Tibial artery (tissue), 4 donors: ENCODE measurements at regions not wholly inside any gene's neighbourhood (a gene's known extent, or its start where the extent isn't known, plus 50 kb on each side); places are given as distances from the start of the nearest gene placed in this dataset.
"Not testable (repeated sequence)": the region's sequence is repeated elsewhere in the genome, so short reads cannot be mapped to it uniquely, and the experiment has no call there.

Experiments used
- DNase-seq, 2 donors: peaks; one replicate each; pipeline ENCODE4 v3.0.0-alpha.2; 2019
- H3K27ac ChIP-seq, 2 donors: fragments of 200-600 bp; sonication (generic) in 1 of 2; 1 replicate in 1 of 2; 2 replicates in 1 of 2; pipeline ENCODE4 v1.5.1; 2018 to 2019; ENCODE audit warnings: mild to moderate bottlenecking in 1 of 2
- H3K27me3 ChIP-seq, 2 donors: fragments of 200-600 bp; sonication (generic) in 1 of 2; one replicate each; pipeline versions ENCODE4 v1.5.1 to v1.6.0; 2016 to 2019
- H3K36me3 ChIP-seq, 3 donors: fragments of 200-600 bp; sonication (generic) in 2 of 3; one replicate each; pipeline ENCODE4 v1.5.1; 2016 to 2019; ENCODE audit warnings: mild to moderate bottlenecking in 2 of 3
- H3K4me1 ChIP-seq, 4 donors: fragments of 200-600 bp; sonication (generic) in 2 of 4; 1 replicate in 3 of 4; 2 replicates in 1 of 4; pipeline ENCODE4 v1.5.1; 2016 to 2019
- H3K4me3 ChIP-seq, 2 donors: fragments of 200-600 bp; sonication (generic) in 1 of 2; 1 replicate in 1 of 2; 2 replicates in 1 of 2; pipeline ENCODE4 v1.5.1; 2018 to 2019; ENCODE audit warnings: mild to moderate bottlenecking in 2 of 2
- H3K9me3 ChIP-seq, 3 donors: fragments of 200-600 bp; sonication (generic) in 1 of 3; one replicate each; pipeline ENCODE4 v1.5.1; 2016 to 2019
- intact Hi-C: fragments of 100-400 bp; cut with DNase I; formaldehyde crosslinking; loops from one replicate; pipeline ENCODE4 v1.15.0; 2023; ENCODE audit warnings: low total_unique reads
- TF ChIP-seq, protein P1 (sequence below), 2 experiments: fragments of 200-600 bp in 1 of 2; fragments of 450-650 bp in 1 of 2; IDR thresholded peaks; one replicate each; pipeline ENCODE4 v1.5.1; 2017 to 2019; ENCODE audit warnings: antibody characterized with exemption in 2 of 2, mild to moderate bottlenecking in 1 of 2, moderate library complexity in 1 of 2

DNA sequence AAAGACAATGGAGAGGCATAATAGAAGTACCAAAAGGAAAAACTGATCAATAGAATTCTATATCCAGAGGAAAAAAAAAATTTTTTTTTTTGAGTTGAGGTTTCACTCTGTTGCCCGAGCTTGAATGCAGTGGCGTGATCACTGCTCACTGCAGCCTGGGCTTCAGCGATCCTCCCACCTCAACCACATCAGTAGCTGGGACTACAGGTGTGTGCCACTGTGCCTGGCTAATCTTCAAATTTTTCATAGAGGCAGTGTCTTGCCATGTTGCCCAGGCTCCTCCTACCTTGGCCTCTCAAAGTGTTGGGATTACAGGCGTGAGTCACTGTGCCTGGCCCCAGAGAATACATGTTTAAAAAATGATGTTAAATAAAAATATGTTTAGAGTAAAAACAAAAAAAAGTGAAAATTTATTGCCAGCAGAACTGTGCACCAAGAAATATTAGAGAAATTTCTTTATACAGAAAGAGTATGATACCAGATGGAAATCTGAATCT is 154.3 kb upstream of the ZBTB20 start:
- Histone ChIP-seq H3K4me3 (no peak overlapping the region), H3K9me3 (no peaks in the 10 kb centered on the region), H3K4me1 (no peaks in the 10 kb centered on the region), H3K36me3 (no peaks in the 10 kb centered on the region), H3K27me3 (no peaks in the 10 kb centered on the region), H3K27ac (no peak overlapping the region)
- no peak for DNase-seq
- intact Hi-C loops = no loop called here
- TF ChIP-seq, protein P1, sequence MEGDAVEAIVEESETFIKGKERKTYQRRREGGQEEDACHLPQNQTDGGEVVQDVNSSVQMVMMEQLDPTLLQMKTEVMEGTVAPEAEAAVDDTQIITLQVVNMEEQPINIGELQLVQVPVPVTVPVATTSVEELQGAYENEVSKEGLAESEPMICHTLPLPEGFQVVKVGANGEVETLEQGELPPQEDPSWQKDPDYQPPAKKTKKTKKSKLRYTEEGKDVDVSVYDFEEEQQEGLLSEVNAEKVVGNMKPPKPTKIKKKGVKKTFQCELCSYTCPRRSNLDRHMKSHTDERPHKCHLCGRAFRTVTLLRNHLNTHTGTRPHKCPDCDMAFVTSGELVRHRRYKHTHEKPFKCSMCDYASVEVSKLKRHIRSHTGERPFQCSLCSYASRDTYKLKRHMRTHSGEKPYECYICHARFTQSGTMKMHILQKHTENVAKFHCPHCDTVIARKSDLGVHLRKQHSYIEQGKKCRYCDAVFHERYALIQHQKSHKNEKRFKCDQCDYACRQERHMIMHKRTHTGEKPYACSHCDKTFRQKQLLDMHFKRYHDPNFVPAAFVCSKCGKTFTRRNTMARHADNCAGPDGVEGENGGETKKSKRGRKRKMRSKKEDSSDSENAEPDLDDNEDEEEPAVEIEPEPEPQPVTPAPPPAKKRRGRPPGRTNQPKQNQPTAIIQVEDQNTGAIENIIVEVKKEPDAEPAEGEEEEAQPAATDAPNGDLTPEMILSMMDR (IDR thresholded peaks at IDR 0.05) = no peak

DNA sequence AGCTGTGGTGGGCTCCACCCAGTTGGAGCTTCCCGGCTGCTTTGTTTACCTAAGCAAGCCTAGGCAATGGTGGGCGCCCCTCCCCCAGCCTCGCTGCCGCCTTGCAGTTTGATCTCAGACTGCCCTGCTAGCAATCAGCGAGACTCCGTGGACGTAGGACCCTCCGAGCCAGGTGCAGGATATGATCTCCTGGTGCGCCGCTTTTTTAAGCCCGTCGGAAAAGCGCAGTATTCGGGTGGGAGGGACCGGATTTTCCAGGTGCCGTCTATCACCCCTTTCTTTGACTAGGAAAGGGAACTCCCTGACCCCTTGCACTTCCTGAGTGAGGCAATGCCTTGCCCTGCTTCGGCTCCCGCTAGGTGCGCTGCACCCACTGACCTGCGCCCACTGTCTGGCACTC is 170.9 kb upstream of the ZBTB20 start:
- H3K4me3 ChIP-seq, H3K27ac ChIP-seq, H3K27me3 ChIP-seq, H3K9me3 ChIP-seq, H3K36me3 ChIP-seq, H3K4me1 ChIP-seq, DNase-seq, intact Hi-C loops: not testable (repeated sequence)

DNA sequence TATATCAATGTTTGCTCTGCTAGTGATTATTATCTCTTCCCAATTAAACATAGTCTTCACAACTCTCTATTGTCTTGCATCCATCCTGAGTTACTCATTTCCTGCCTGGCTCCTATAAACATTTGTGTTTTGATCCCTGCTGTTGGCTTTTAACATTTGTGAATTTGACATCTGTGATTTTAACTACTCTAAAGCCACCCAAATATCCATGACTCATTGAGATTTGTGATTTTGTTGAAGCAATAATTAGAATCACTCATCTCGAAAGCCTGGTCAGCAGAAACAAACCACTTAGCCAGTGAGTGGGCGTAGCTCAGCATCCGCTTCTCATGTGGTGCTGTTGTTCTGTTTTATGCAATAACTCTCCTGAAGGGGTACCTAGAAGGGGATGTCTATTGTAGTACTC is 174.3 kb upstream of the ZBTB20 start:
- H3K4me1 ChIP-seq = no peaks in the 10 kb centered on the region
- H3K9me3 ChIP-seq = no peaks in the 10 kb centered on the region
- no peak overlapping the region for H3K27ac ChIP-seq
- no peak for DNase-seq
- H3K36me3 ChIP-seq = no peaks in the 10 kb centered on the region
- H3K27me3 ChIP-seq = no peaks in the 10 kb centered on the region
- no peak overlapping the region for H3K4me3 ChIP-seq
- TF ChIP-seq, protein P1 (IDR thresholded peaks at IDR 0.05) = no peak
- intact Hi-C loops = no loop called here

DNA sequence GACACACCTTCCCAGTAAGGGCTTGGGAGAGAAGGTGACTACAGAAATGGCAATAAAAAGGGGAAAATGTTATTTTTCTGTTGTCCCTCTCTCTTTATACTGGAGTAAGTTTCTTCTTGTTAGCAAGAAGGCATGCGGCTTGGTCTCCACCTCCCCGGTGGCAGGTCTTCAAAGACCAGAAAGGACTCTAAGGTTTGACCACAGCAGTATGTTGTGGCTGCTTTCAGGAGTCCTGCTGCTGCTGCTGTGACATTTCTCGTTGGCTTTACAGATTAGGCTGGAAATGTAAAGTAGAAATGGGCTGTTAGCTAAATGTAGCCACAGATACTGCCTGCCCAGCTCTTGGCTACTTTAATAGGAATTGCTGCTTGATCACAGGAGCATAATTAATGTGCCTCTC is 175.8 kb upstream of the ZBTB20 start:
- intact Hi-C loops = no loop called here
- H3K27ac ChIP-seq = no peak overlapping the region
- H3K27me3 ChIP-seq = no peaks in the 10 kb centered on the region
- no peaks in the 10 kb centered on the region for H3K4me1 ChIP-seq
- no peaks in the 10 kb centered on the region for H3K9me3 ChIP-seq
- no peak overlapping the region for H3K4me3 ChIP-seq
- H3K36me3 ChIP-seq = no peaks in the 10 kb centered on the region
- no peak for DNase-seq
- TF ChIP-seq, protein P1 (IDR thresholded peaks at IDR 0.05) = no peak

DNA sequence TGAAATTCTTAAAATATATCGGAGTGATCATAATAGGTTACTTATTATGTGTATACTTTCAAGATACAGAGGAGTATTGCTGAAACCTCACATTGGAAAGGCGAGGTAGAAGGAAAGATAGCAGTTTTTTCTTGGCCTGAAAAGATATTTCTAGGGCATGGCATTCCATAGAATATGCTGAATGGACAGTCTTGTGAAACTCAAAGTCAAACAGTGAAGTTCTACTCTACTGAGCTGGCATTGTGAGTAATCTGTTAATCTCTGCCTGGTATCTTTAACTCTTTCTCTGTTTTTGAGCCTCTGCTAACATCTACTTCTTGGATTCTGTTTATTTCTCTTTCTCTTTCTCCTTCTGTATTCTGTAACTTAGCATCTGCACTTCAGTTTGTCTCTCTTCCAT is 176.3 kb upstream of the ZBTB20 start:
- H3K27me3 ChIP-seq = no peaks in the 10 kb centered on the region
- no peaks in the 10 kb centered on the region for H3K36me3 ChIP-seq
- TF ChIP-seq, protein P1 (IDR thresholded peaks at IDR 0.05) = no peak
- H3K9me3 ChIP-seq = no peaks in the 10 kb centered on the region
- H3K4me1 ChIP-seq = no peaks in the 10 kb centered on the region
- DNase-seq = no peak
- no peak overlapping the region for H3K4me3 ChIP-seq
- intact Hi-C loops = no loop called here
- no peak overlapping the region for H3K27ac ChIP-seq

DNA sequence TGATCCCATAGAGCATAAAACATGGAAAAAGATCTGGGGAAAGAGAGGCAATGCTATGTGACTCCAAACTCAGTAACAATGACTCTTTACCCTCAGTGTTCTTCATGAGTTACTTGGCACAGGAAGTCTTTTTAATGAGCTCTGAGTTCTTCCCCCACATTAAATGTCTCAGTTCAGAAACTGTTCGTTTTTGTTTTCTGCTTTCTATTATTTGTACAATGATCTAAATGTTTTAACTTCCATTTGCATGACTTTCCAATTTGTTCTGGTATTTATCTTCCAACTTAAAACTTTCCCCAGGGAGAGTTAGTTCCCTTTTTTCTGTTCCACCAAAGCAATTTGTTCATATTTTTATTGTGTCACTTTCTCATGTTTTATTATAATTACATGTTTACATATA is 177.0 kb upstream of the ZBTB20 start:
- Histone ChIP-seq H3K27ac (no peak overlapping the region), H3K27me3 (no peaks in the 10 kb centered on the region), H3K4me1 (no peaks in the 10 kb centered on the region), H3K9me3 (no peaks in the 10 kb centered on the region), H3K4me3 (no peak overlapping the region), H3K36me3 (no peaks in the 10 kb centered on the region)
- TF ChIP-seq, protein P1 (IDR thresholded peaks at IDR 0.05) = no peak
- intact Hi-C loops = no loop called here
- DNase-seq = no peak
